ENCODE measurements at regions not wholly inside any gene's neighbourhood (a gene's known extent, or its start where the extent isn't known, plus 50 kb on each side); places are given as distances from the start of the nearest gene placed in this dataset.

DNA sequence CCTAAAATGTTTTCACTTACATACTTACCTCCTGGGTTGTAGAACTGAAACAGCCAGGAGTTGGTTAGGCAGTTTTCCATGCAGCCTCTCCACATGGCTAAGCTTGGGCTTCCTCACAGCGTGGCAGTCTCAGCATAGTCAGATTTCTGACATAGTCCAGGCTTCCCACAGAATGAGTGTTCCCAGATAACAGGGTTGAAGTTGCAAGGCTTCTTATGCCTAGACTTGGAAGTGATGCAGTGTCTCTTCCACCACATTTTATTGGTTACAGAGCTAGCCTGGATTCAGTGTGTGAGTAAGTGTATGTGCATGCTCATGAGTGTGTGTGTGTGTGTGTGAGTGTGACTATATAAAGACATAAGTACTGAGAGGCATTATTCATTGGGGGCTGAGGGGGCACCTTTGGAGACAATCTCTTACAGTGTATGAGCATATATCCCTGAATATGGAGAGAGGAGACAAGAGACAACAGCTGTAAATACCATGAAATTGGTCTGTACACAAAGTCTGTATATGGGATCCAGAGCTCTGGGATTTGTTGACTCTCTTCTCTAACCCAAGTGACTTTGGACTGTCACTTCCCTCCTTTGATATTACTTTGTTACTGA is 78.1 kb downstream of the ZNF621 start:
- TF ChIP-seq CTCF (conservative IDR thresholded peaks at IDR 0.05; ENCODE audit: low read length) (no peak), EZH2phosphoT487 (IDR thresholded peaks at IDR 0.05; ENCODE audit: borderline replicate concordance) (no peak)

Measured in Loucy (cell line).